ENCODE measurements at regions not wholly inside any gene's neighbourhood (a gene's known extent, or its start where the extent isn't known, plus 50 kb on each side); places are given as distances from the start of the nearest gene placed in this dataset.

DNA sequence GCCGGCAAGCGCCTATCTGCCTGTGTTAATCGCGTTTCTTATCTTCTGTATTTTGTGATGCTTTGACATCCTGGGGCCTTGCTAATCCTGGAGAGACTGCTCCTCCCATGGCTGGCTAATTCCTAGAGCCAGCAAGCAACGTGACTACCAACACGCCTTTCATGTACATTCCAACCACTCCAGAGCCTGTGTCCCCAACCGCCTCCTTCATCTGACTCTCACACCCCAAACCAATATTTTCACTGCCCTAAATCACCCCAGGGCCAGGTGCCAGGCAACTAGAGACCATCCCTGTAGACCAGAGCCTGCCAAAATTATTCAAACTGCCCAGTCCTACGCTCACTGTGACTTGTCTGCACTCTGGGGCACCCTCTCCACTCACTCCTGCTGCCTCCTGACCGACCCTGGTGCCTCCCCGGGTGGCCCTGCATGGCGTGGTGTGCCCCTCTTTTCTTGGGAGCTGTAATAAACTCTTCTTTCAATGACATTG, 50.5 kb upstream of the COL5A1 start:
- H3K9me3 Mint-ChIP-seq = no peaks in the 10 kb centered on the region
- no peaks in the 10 kb centered on the region for H3K4me1 Mint-ChIP-seq
- no peak overlapping the region for H3K4me3 Mint-ChIP-seq

DNA sequence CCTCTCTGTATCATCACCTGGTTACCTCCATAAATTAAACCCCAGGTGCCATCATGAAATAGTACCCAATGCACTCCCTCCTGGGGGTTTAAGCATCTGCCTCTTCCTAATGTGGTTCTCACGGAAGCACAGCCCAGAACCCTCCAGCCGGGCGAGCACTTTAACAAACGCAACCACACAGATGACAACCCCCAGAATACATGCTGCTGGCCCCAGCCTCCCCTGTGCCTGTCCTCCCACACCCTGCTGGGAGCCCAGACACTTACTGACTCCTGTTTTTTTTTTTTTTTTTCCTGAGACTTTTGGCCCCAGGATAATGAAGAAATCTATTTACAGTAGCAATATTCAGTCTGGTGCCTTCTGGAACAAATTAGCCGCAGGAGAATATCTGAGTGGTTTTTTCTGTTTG, 50.0 kb upstream of the COL5A1 start:
- no peak overlapping the region for H3K27ac Mint-ChIP-seq
- H3K4me1 Mint-ChIP-seq = no peaks in the 10 kb centered on the region
- H3K36me3 Mint-ChIP-seq = no peaks in the 10 kb centered on the region
- DNase-seq (ENCODE audit: low spot score in 2 of 2) (no peak), ATAC-seq (no peak)
- H3K4me3 Mint-ChIP-seq = no peak overlapping the region
- H3K9me3 Mint-ChIP-seq = no peaks in the 10 kb centered on the region

More for the DNA sequence above, 50.5 kb upstream of the COL5A1 start:
- DNase-seq (ENCODE audit: low spot score in 2 of 2) (no peak), ATAC-seq (no peak)
- no peaks in the 10 kb centered on the region for H3K36me3 Mint-ChIP-seq
- H3K27ac Mint-ChIP-seq = no peak overlapping the region

All from stimulated activated effector memory CD8-positive, alpha-beta T cell treated with anti-CD3 and anti-CD28 coated beads, Interleukin-12 subunit alpha, Interleukin-12 subunit beta, amount 100 ng/mL, for 72 hours (primary cell).